HL-60 (cell line): ENCODE measurements at regions not wholly inside any gene's neighbourhood (a gene's known extent, or its start where the extent isn't known, plus 50 kb on each side); places are given as distances from the start of the nearest gene placed in this dataset.

Source experiments
- DNase-seq, 2 experiments: peaks; one replicate each; pipeline ENCODE4 v3.0.0-alpha.2; 2010 to 2020; ENCODE audit warnings: low read depth in 1 of 2, low spot score in 1 of 2
- H3K27ac ChIP-seq: fragments of 250-450 bp; sonication (Bioruptor Pico); replicated peaks from 2 replicates; pipeline ENCODE4 v1.5.1; 2020; ENCODE audit warnings: mild to moderate bottlenecking, moderate library complexity
- H3K27me3 ChIP-seq: fragments of 250-450 bp; sonication (Bioruptor Pico); 2 replicates; pipeline ENCODE4 v1.5.1; 2021; ENCODE audit warnings: mild to moderate bottlenecking, moderate library complexity; ENCODE audit not compliant: insufficient read depth, poor library complexity, severe bottlenecking
- H3K4me3 ChIP-seq: replicated peaks from 2 replicates; pipeline ENCODE4 v1.5.1; 2011; ENCODE audit warnings: mild to moderate bottlenecking, control low read depth, low read length; ENCODE audit not compliant: insufficient read depth
- CTCF ChIP-seq: IDR thresholded peaks from one replicate; pipeline ENCODE4 v1.5.1; 2011; ENCODE audit warnings: low read length, control low read depth, inconsistent platforms; ENCODE audit not compliant: insufficient read depth
- GABPA ChIP-seq: IDR thresholded peaks from 2 replicates; pipeline ENCODE4 v1.6.1; 2012; ENCODE audit warnings: low read depth
- POLR2AphosphoS5 ChIP-seq: IDR thresholded peaks from 2 replicates; pipeline ENCODE4 v1.6.1; 2012; ENCODE audit warnings: low read depth
- SPI1 ChIP-seq: IDR thresholded peaks from 2 replicates; pipeline ENCODE4 v1.6.1; 2012; ENCODE audit warnings: low read depth, mild to moderate bottlenecking, borderline replicate concordance
- TF ChIP-seq, protein P1 (sequence below): IDR thresholded peaks from 2 replicates; pipeline ENCODE4 v1.6.1; 2012; ENCODE audit warnings: low read depth; ENCODE audit not compliant: insufficient replicate concordance

DNA sequence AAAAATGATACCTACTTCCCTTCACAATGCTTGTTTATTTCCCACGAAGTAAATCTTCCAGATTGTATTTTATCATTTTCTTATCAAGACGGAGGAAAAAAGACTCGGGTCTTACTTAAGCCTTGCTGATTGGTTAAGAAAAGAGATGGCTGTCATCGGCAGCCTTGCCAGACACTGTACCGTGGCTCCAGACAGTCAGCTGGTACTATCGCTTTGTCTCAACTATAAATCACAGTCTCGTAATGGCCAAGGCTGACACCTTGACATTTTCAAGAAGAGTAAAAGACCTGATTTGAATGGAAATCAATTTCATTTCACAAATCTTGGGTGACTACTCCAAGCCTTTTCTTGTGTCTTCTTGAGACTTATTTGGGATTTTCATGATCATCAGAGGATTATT is 868.0 kb downstream of the USP25 start:
- H3K27me3 ChIP-seq: no peaks in the 10 kb centered on the region
- DNase-seq: no peak

GRCh38 chr21:16605597-16605996 is 875.8 kb downstream of the USP25 start:
- no peak overlapping the region for H3K4me3 ChIP-seq
- no peak overlapping the region for H3K27ac ChIP-seq
- DNase-seq: no peak
- H3K27me3 ChIP-seq: no peaks in the 10 kb centered on the region
- TF ChIP-seq, protein P1, sequence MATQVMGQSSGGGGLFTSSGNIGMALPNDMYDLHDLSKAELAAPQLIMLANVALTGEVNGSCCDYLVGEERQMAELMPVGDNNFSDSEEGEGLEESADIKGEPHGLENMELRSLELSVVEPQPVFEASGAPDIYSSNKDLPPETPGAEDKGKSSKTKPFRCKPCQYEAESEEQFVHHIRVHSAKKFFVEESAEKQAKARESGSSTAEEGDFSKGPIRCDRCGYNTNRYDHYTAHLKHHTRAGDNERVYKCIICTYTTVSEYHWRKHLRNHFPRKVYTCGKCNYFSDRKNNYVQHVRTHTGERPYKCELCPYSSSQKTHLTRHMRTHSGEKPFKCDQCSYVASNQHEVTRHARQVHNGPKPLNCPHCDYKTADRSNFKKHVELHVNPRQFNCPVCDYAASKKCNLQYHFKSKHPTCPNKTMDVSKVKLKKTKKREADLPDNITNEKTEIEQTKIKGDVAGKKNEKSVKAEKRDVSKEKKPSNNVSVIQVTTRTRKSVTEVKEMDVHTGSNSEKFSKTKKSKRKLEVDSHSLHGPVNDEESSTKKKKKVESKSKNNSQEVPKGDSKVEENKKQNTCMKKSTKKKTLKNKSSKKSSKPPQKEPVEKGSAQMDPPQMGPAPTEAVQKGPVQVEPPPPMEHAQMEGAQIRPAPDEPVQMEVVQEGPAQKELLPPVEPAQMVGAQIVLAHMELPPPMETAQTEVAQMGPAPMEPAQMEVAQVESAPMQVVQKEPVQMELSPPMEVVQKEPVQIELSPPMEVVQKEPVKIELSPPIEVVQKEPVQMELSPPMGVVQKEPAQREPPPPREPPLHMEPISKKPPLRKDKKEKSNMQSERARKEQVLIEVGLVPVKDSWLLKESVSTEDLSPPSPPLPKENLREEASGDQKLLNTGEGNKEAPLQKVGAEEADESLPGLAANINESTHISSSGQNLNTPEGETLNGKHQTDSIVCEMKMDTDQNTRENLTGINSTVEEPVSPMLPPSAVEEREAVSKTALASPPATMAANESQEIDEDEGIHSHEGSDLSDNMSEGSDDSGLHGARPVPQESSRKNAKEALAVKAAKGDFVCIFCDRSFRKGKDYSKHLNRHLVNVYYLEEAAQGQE: no peak
- TF ChIP-seq POLR2AphosphoS5: no peak
- TF ChIP-seq CTCF: no peak
- no peak for TF ChIP-seq SPI1
- no peak for TF ChIP-seq GABPA

More for the DNA sequence above, 868.0 kb downstream of the USP25 start:
- TF ChIP-seq GABPA (no peak), CTCF (no peak), SPI1 (no peak), POLR2AphosphoS5 (no peak)
- TF ChIP-seq, protein P1: no peak
- H3K4me3 ChIP-seq: no peak overlapping the region
- H3K27ac ChIP-seq: no peak overlapping the region

DNA sequence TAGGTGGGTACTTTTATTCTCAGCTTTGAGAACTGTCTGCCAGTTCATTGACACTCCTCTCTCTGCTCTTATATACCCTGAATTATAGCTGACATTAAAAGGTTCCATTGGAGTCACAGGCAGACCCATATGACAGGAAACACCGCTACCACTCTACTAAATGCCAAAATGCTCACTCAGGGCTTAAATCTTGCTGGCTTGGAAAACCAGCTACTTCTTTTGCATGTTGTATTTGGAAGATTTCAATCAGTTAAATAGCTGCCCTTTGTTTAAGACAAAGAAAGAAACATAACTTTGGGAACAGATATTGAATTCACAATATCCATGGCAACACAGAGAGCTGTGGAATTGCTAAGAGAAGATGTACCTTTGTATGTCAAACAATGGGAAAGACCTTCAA is 876.5 kb downstream of the USP25 start:
- Histone ChIP-seq H3K27ac (no peak overlapping the region), H3K4me3 (no peak overlapping the region), H3K27me3 (no peaks in the 10 kb centered on the region)
- TF ChIP-seq POLR2AphosphoS5 (no peak), SPI1 (no peak), CTCF (no peak), GABPA (no peak)
- TF ChIP-seq, protein P1: no peak
- no peak for DNase-seq
